HG02884 (cell line): ENCODE measurements at regions not wholly inside any gene's neighbourhood (a gene's known extent, or its start where the extent isn't known, plus 50 kb on each side); places are given as distances from the start of the nearest gene placed in this dataset.
A peak's percentile ranks its signal among the peaks of the same experiment; 100 is the strongest.

Source experiments
- ATAC-seq: cut with Tn5 transposase; IDR thresholded peaks from one replicate; pipeline ENCODE4 v1.9.1; 2021; ENCODE audit warnings: mild to moderate bottlenecking, moderate library complexity; ENCODE audit not compliant: unreplicated experiment

DNA sequence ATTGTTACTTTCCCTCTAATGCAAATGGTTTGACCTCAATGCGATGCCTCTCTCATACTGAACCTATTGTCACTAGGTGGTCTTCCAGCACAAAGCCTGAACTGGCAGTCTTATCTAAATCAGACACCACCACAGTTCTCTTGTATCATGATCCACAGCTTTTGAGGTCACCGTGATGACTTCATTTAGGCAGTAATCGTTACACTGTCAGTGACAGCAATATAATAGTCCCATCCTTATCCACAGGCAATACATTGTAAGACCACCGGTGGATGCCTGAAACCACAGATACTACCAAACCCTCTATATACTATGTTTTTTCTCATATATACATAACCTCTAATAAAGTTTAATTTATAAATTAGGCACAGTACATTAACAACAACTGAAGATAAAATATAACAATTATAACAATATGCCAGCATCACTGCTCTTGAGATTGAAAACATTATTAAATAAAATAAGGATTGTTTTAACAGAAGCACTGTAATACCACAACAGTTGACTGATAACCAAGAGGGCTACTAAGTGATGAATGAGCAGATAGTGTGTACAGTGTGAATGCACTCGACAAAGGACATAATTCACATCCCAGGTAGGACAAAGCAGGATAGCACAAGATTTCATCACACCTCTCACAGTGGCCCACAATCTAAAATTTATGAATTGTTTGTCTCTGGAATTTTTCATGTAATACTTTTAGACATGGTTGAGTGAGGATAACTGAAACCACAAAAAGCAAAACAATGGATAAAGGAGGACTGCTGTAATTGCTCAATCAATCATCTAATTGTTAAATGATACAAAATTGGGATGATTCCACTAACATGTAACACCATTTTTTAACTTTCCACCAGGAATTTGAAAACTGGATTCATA is 419.4 kb downstream of the CENPC start:
- no peak for ATAC-seq

DNA sequence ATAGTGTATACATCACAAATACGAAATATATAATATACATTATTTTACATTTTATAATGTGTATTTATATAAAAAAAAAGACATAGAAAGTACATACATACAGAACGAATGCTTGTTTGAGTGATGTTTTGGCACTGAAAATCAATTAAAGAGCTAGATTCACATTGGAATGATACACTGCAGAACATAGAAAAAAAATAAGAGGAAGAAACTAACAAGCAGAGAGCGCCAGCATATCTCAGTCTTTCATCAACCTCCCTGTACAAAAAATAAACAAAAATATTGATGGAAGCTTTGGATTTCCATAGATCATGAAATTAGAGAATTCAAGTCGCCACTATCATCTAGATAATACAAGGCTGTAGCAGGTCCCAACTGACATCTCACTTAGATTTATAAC is 420.6 kb downstream of the CENPC start:
- ATAC-seq = no peak

- peak; percentile 50 for ATAC-seq
Measured at GRCh38 chr4:67122029-67122428, 423.3 kb downstream of the CENPC start.

DNA sequence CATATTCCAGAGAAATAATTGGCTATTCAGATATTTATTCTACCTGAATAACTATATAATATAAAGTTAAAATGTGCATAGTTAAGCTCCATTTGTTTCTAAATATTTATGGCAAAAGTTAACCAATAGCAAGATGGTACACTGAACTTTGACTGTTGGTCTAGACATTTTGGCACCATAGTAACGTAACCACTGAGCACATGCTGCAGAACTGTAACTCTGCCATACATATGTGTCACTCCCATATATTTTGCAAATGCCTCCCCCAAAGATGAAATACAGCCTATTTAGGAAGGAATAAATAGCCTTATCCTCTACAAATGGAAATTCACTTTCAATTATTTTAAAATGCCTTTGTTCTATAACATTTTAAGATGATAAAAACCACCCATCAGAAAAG is 424.9 kb downstream of the CENPC start:
- ATAC-seq = no peak

DNA sequence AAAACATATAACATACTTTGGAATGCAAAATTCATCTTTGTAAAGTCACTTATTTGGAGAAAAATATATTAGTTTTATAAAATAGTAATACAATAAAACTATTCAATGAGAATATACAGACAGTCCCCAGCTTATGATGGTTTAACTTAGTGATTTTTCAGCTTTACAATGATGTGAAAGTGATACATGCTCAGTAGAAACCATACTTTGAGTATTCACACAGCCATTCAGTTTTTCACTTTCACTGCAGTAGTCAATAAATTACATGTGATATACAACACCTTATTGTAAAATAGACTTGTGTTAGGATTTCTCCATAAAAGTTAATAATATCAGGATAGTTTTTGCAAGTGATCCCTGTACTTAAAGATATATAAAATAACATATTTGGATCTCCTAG is 436.0 kb downstream of the CENPC start:
- ATAC-seq = no peak

GRCh38 chr4:67106861-67107460 is 438.3 kb downstream of the CENPC start:
- no peak for ATAC-seq

- no peak for ATAC-seq
Measured at GRCh38 chr4:67104145-67104544, 441.2 kb downstream of the CENPC start.

- no peak for ATAC-seq
Measured at GRCh38 chr4:67103001-67103747, 442.1 kb downstream of the CENPC start.

DNA sequence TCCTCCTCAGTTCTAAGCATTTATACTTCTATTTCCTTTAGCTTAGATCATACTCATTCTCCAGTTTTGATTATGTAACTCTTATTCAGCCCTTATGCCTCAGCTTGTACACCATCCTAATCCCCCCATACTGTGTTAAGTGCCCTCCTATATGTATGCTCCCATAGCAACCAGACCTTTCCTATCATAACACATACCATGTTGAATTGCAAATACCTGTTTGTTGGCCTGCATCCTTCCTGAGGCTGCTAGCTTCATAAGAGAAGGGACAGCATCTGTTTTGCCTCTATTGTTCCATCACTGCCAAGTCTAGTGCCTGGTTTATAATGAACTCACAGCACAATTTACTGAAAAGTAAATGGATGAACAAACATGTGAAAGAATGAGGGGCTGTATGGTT is 443.7 kb downstream of the CENPC start:
- ATAC-seq = no peak

DNA sequence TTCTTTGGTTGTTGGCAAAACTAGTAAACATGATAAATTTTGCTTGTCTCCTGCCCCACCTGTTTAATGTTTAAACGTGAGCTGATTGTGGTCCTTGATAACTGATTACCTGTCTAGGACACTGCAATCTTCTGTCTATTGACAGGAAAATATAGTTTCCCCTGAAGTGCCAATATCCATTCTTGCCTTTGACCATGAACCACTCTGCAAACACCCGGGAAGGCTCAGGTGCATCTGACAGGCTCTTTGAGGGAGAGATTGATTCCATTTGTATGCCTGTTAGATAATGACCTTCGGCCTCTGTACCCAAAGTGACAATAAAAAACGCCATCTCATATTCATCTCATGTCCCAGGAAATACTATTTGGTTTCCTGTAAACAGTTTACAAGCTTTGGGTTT is 453.0 kb downstream of the CENPC start:
- ATAC-seq = no peak

DNA sequence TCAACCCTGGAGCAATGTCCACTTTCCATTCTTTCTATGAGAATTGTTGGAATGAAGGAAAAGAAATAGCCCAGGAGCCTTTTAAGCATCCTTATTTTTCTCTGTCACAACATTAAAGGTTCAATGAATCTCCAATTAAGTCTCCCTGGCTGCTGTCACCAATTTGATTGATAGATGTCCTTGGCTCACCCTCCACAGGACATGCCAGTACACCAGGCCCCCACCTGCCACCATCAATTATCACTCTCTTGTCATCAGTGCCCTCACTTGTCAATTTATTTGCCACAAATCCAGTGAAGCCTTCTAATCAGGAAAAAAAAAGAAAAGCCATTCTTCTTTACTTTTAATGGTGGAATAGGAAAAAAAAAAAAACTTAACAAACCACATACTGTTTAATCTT is 453.6 kb downstream of the CENPC start:
- ATAC-seq = no peak

- peak; percentile 82 for ATAC-seq
Measured at GRCh38 chr4:67087897-67088296, 457.4 kb downstream of the CENPC start.

DNA sequence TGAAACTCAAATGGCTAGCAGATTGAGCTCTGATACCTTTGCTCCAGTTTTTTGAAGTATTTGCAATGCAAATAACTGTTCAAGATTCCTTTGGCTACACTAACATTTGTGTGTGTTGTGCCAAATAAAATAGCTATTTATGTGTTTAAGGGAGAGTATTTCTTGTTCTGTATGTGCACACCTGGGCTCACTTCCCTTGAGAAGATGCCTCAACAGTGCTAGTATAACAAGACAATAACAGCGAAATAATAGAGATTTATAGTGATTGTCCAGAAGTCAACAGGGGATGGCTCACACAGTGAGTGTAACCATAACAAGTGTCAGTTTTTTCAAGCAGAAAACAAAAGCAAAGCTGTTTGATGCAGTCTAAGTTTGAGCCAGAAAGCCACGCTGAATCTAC is 460.5 kb downstream of the CENPC start:
- no peak for ATAC-seq

DNA sequence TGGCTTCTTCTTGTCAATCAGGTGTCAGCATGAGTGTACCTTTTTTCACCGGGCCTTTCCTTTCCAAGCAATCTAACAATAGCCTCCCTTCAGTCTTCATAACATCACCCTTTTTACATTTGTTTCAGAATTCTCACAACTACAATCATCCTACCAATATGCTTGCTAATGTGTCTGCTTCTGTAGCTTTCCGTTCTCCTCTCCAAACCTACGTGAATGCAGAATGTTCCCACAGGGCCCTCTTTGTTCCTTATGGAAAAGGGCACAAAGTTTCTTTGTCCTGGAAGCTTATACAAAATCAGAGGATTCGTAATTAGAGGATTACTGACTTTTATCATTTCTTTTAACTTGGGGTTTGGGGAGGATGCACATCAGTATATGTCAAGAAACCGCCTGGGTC is 461.8 kb downstream of the CENPC start:
- ATAC-seq = no peak

DNA sequence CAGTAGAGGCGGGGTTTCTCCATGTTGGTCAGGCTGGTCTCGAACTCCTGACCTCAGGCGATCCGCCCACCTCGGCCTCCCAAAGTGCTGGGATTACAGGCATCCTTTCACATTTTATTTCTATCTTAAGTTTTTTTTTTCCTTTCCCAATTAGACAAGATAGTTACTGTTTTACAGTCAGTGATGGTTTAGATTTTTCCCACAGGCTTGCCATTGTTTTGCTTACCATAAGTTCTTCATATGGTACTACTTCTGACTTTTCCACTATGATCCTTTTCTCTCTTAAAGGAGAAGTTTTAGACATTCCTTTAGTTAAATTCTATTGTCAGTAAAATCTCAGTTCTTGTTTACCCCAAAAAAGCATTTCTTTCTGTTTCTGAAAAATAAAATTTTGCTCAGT is 462.6 kb downstream of the CENPC start:
- no peak for ATAC-seq

- no peak for ATAC-seq
Measured at GRCh38 chr4:67080046-67080557, 465.2 kb downstream of the CENPC start.

- no peak for ATAC-seq
Measured at GRCh38 chr4:67071641-67072040, 473.7 kb downstream of the CENPC start.

DNA sequence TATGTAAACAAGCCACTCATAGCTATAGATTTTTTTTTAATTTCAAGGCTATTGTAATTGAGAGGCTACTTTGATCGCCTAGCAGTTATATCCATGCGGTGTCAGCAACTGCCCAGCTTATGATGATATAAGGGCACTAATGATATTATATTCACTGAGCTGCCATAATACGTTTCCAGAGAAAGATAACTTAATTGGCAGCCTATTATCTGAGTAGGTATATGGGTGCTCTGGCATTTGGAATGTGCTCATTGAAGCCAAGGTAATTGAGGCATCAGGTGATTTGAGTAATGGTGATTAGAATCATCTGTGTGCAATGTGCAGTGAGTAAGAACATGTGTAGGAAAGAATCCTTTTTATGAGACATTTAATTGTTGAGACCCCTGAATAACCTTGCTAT is 490.0 kb downstream of the CENPC start:
- no peak for ATAC-seq

GRCh38 chr4:67054896-67055295 is 490.4 kb downstream of the CENPC start:
- no peak for ATAC-seq

DNA sequence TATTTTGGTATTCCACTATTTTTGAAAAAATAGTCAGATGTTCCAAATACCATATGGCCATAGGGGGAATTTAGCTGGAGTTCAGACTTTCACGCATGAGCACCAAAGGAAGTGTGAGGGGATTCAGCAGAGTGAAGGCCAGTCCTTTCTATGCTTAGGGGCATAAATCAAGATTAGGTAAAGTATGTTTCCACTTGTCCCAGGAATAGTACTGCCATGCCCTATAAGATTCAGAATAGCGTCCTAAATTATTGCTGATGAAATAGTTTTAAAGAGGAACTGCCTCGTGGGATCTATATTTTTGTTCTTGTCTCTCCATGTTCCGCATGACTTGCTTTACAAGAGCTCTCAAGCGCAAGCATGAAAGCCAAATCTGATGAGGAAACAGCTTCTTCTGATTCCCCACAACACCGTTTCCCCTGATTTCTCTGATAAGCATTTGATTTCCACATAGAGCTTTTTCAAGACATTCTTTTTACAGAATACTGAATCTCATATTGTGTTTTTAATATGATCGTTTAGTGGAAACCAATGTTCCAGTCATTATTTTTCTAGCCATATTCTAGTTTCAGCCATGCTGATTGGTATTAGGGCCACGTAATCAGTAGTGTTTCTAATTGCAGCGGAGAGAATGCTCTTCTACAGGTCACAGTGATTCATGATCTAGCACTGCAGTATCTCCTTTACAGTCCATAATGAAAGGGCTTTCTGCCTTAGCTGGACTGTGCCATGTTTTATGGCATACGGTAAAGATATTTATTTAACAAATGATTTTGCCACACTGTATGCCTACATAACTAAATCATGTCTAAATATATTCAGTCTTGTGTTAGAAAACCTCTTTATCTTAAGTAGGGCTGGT is 492.3 kb downstream of the CENPC start:
- ATAC-seq = no peak
